SK-N-SH treated with all-trans-retinoic acid at 6 μM for 48 hours (cell line): ENCODE measurements at regions not wholly inside any gene's neighbourhood (a gene's known extent, or its start where the extent isn't known, plus 50 kb on each side); places are given as distances from the start of the nearest gene placed in this dataset.

ENCODE experiments used
- ATAC-seq: fragments of 200-7000 bp; cut with Tn5 transposase; 3 replicates; pipeline ENCODE4 v1.9.1; 2020; ENCODE audit warnings: mild to moderate bottlenecking, moderate library complexity
- ARNTL ChIP-seq: fragments of 450-650 bp; formaldehyde crosslinking; IDR thresholded peaks from 2 replicates; pipeline ENCODE4 v1.5.0; 2020; ENCODE audit warnings: low read depth, mild to moderate bottlenecking, moderate library complexity, borderline replicate concordance
- BACH2 ChIP-seq: fragments of 250-450 bp; sonication (Bioruptor Pico); IDR thresholded peaks from 2 replicates; pipeline ENCODE4 v1.9.0; 2021; ENCODE audit warnings: mild to moderate bottlenecking, borderline replicate concordance
- CREB5 ChIP-seq: fragments of 250-450 bp; sonication (Bioruptor Pico); IDR thresholded peaks from 2 replicates; pipeline ENCODE4 v1.5.1; 2020; ENCODE audit warnings: low read depth, mild to moderate bottlenecking, moderate library complexity
- CSDC2 ChIP-seq: fragments of 250-450 bp; sonication (Bioruptor Pico); IDR thresholded peaks from 2 replicates; pipeline ENCODE4 v1.5.0; 2020; ENCODE audit warnings: mild to moderate bottlenecking, moderate library complexity
- ESRRG ChIP-seq: fragments of 250-450 bp; sonication (Bioruptor Pico); IDR thresholded peaks from 2 replicates; pipeline ENCODE4 v1.6.1; 2021; ENCODE audit warnings: mild to moderate bottlenecking
- GLIS3 ChIP-seq: fragments of 250-450 bp; sonication (Bioruptor Pico); IDR thresholded peaks from 2 replicates; pipeline ENCODE4 v1.5.0; 2020; ENCODE audit warnings: mild to moderate bottlenecking, moderate library complexity
- OSR1 ChIP-seq: fragments of 250-450 bp; sonication (Bioruptor Pico); IDR thresholded peaks from 2 replicates; pipeline ENCODE4 v1.8.0; 2022; ENCODE audit warnings: moderate library complexity, mild to moderate bottlenecking, inconsistent platforms
- PATZ1 ChIP-seq: fragments of 250-450 bp; sonication (Bioruptor Pico); IDR thresholded peaks from 2 replicates; pipeline ENCODE4 v1.8.0; 2020; ENCODE audit warnings: mild to moderate bottlenecking, moderate library complexity, borderline replicate concordance
- PPARA ChIP-seq: fragments of 250-450 bp; sonication (Bioruptor Pico); IDR thresholded peaks from 2 replicates; pipeline ENCODE4 v1.5.0; 2020; ENCODE audit warnings: mild to moderate bottlenecking, borderline replicate concordance
- RARB ChIP-seq: fragments of 250-450 bp; sonication (Bioruptor Pico); IDR thresholded peaks from 2 replicates; pipeline ENCODE4 v1.8.0; 2021; ENCODE audit warnings: mild to moderate bottlenecking, moderate library complexity
- SNAI2 ChIP-seq: fragments of 250-450 bp; sonication (Bioruptor Pico); IDR thresholded peaks from 2 replicates; pipeline ENCODE4 v1.5.0; 2020; ENCODE audit warnings: mild to moderate bottlenecking, moderate library complexity
- TCF4 ChIP-seq: fragments of 250-450 bp; sonication (Bioruptor Pico); IDR thresholded peaks from 2 replicates; pipeline ENCODE4 v1.8.0; 2021; ENCODE audit warnings: mild to moderate bottlenecking, moderate library complexity, borderline replicate concordance
- TOX ChIP-seq: fragments of 250-450 bp; sonication (Bioruptor Pico); IDR thresholded peaks from 2 replicates; pipeline ENCODE4 v1.8.0; 2021; ENCODE audit warnings: mild to moderate bottlenecking, moderate library complexity, borderline replicate concordance
- TSHZ2 ChIP-seq: fragments of 250-450 bp; sonication (Bioruptor Pico); IDR thresholded peaks from 2 replicates; pipeline ENCODE4 v1.5.0; 2020; ENCODE audit warnings: mild to moderate bottlenecking, moderate library complexity
- ZC3H10 ChIP-seq: fragments of 250-450 bp; sonication (Bioruptor Pico); IDR thresholded peaks from 2 replicates; pipeline ENCODE4 v1.5.1; 2021; ENCODE audit warnings: mild to moderate bottlenecking, moderate library complexity
- ZFP3 ChIP-seq: fragments of 250-450 bp; sonication (Bioruptor Pico); IDR thresholded peaks from 2 replicates; pipeline ENCODE4 v1.5.0; 2020; ENCODE audit warnings: mild to moderate bottlenecking, moderate library complexity
- ZFP30 ChIP-seq: fragments of 450-650 bp; formaldehyde crosslinking; IDR thresholded peaks from 2 replicates; pipeline ENCODE4 v1.5.0; 2022; ENCODE audit warnings: mild to moderate bottlenecking, moderate library complexity
- ZNF70 ChIP-seq: fragments of 450-650 bp; formaldehyde crosslinking; IDR thresholded peaks from 2 replicates; pipeline ENCODE4 v1.5.0; 2020; ENCODE audit warnings: mild to moderate bottlenecking, moderate library complexity
- TF ChIP-seq, protein P1 (sequence below): fragments of 250-450 bp; sonication (Bioruptor Pico); IDR thresholded peaks from 2 replicates; pipeline ENCODE4 v1.8.0; 2021; ENCODE audit warnings: low read depth, mild to moderate bottlenecking, moderate library complexity, borderline replicate concordance

DNA sequence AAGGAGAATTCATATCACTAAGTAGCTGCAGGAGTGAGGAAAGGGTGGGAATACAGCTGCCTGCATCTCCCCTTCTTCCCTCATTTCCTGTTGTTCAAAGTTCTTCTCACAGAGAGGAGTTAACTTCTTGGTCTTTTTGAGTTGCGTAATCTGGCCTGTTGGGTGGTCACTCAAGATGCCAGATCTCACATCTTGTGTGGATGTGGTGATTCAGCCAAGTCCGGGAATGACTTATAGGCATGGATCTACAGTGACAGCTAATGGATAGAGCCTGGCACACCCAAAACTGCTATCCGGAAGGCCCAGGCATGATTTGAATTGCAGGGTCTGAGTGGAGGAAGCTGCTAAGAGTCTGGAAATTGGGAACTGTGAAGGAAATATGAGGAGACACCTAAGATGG lies 100.2 kb upstream of the SLC35B3 start (continued):
- TF ChIP-seq CREB5 (CRISPR knock-in tag) = no peak

- no peak for ATAC-seq
- TF ChIP-seq PATZ1 (CRISPR knock-in tag) (no peak), ARNTL (no peak), ESRRG (CRISPR knock-in tag) (no peak), RARB (CRISPR knock-in tag) (no peak), SNAI2 (no peak), PPARA (CRISPR knock-in tag) (no peak), OSR1 (CRISPR knock-in tag) (no peak), CREB5 (CRISPR knock-in tag) (no peak)
Measured at GRCh38 chr6:8530785-8531435, 95.6 kb upstream of the SLC35B3 start.

DNA sequence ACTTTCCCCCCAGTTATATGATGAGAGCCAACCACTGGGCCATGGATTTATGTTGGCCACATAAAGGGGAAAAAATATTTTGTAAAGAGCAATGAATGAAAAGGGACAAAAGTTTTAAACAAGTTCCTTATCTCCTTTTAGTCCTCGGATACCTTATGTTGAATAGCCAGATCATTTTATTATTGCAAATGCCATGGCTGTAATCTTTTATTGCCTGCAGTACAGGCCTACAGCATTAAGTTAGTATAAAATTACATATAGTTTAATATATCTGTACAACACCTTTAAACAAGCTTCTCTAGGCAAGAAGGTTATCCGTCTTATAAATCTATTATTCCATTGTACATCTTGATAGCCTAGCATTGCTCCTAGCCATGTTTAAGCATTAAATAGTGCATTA lies 93.9 kb upstream of the SLC35B3 start:
- no peak for TF ChIP-seq CSDC2 (CRISPR knock-in tag)
- TF ChIP-seq BACH2 (CRISPR knock-in tag) = no peak
- TF ChIP-seq ZNF70 (CRISPR knock-in tag) = no peak
- TF ChIP-seq, protein P1, sequence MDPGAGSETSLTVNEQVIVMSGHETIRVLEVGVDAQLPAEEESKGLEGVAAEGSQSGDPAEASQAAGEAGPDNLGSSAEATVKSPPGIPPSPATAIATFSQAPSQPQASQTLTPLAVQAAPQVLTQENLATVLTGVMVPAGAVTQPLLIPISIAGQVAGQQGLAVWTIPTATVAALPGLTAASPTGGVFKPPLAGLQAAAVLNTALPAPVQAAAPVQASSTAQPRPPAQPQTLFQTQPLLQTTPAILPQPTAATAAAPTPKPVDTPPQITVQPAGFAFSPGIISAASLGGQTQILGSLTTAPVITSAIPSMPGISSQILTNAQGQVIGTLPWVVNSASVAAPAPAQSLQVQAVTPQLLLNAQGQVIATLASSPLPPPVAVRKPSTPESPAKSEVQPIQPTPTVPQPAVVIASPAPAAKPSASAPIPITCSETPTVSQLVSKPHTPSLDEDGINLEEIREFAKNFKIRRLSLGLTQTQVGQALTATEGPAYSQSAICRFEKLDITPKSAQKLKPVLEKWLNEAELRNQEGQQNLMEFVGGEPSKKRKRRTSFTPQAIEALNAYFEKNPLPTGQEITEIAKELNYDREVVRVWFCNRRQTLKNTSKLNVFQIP = no peak
- no peak for TF ChIP-seq TCF4
- TF ChIP-seq ARNTL = no peak
- no peak for TF ChIP-seq PATZ1 (CRISPR knock-in tag)
- no peak for TF ChIP-seq TSHZ2 (CRISPR knock-in tag)
- TF ChIP-seq SNAI2 = no peak
- TF ChIP-seq ZFP30 (CRISPR knock-in tag) = no peak
- TF ChIP-seq RARB (CRISPR knock-in tag) = no peak
- TF ChIP-seq ZC3H10 (CRISPR knock-in tag) = no peak
- no peak for ATAC-seq

GRCh38 chr6:8527818-8528217 lies 92.5 kb upstream of the SLC35B3 start:
- no peak for ATAC-seq
- TF ChIP-seq PATZ1 (CRISPR knock-in tag) (no peak), TCF4 (no peak), CREB5 (CRISPR knock-in tag) (no peak), RARB (CRISPR knock-in tag) (no peak), OSR1 (CRISPR knock-in tag) (no peak), CSDC2 (CRISPR knock-in tag) (no peak), ARNTL (no peak), ZFP3 (CRISPR knock-in tag) (no peak), TOX (CRISPR knock-in tag) (no peak), GLIS3 (CRISPR knock-in tag) (no peak)
- TF ChIP-seq, protein P1 = no peak
